ENCODE measurements at regions not wholly inside any gene's neighbourhood (a gene's known extent, or its start where the extent isn't known, plus 50 kb on each side); places are given as distances from the start of the nearest gene placed in this dataset.

- ChIA-PET POLR2A (interaction anchor here (0.6 kb wide), 1 partner anchor 1447 kb away, joined by 3 read pairs; no protein-coding TSS in a partner anchor), CTCF (no interaction called here)
- TF ChIP-seq ZNF214 (tag by site-specific recombination; IDR thresholded peaks at IDR 0.05; ENCODE audit: borderline replicate concordance) (no peak), SP2 (tag by site-specific recombination; IDR thresholded peaks at IDR 0.05) (no peak), ELK4 (IDR thresholded peaks at IDR 0.05; ENCODE audit: borderline replicate concordance, low read depth, low read length) (no peak), PRDM2 (tag by site-specific recombination; IDR thresholded peaks at IDR 0.05; ENCODE audit: borderline replicate concordance) (no peak), ZBTB48 (tag by site-specific recombination; IDR thresholded peaks at IDR 0.05) (no peak), HOXC10 (CRISPR knock-in tag; IDR thresholded peaks at IDR 0.05) (no peak), ZBTB20 (tag by site-specific recombination; IDR thresholded peaks at IDR 0.05) (no peak), ZNF677 (tag by site-specific recombination; IDR thresholded peaks at IDR 0.05) (no peak), ZNF623 (tag by site-specific recombination; IDR thresholded peaks at IDR 0.05) (no peak), ZBTB17 (tag by site-specific recombination; IDR thresholded peaks at IDR 0.05) (no peak), ZNF394 (tag by site-specific recombination; IDR thresholded peaks at IDR 0.05; ENCODE audit: borderline replicate concordance) (no peak), AEBP2 (tag by site-specific recombination; IDR thresholded peaks at IDR 0.05; ENCODE audit: borderline replicate concordance) (no peak)
- no peaks in the 10 kb centered on the region for H3K9me3 ChIP-seq (ENCODE audit: control insufficient read depth, insufficient read depth, low read depth, low read length)
- no peaks in the 10 kb centered on the region for H3K36me3 ChIP-seq (ENCODE audit: control insufficient read depth in 2 of 2, insufficient read depth in 1 of 2, low read length in 2 of 2)
- H3K27ac ChIP-seq (ENCODE audit: extremely low read depth, low read depth, low read length) = no peak overlapping the region
- H3K4me3 ChIP-seq (ENCODE audit: low read depth, low read length) = no peak overlapping the region
- no peaks in the 10 kb centered on the region for H3K4me1 ChIP-seq (ENCODE audit: control insufficient read depth, insufficient read depth, low read length)
Observed at GRCh38 chr22:48902983-48903650, 924.6 kb downstream of the BRD1 start.

- Histone ChIP-seq H3K4me3 (ENCODE audit: low read depth, low read length) (no peak overlapping the region), H3K9me3 (ENCODE audit: control insufficient read depth, insufficient read depth, low read depth, low read length) (no peaks in the 10 kb centered on the region), H3K4me1 (ENCODE audit: control insufficient read depth, insufficient read depth, low read length) (no peaks in the 10 kb centered on the region), H3K27ac (ENCODE audit: extremely low read depth, low read depth, low read length) (no peak overlapping the region), H3K36me3 (ENCODE audit: control insufficient read depth in 2 of 2, insufficient read depth in 1 of 2, low read length in 2 of 2) (no peaks in the 10 kb centered on the region)
- CTCF ChIA-PET = no interaction called here
- POLR2A ChIA-PET = no interaction called here
- TF ChIP-seq ZNF426 (tag by site-specific recombination; IDR thresholded peaks at IDR 0.05) = no peak
- TF ChIP-seq SP3 (tag by site-specific recombination; IDR thresholded peaks at IDR 0.05) = no peak
- no peak for TF ChIP-seq ZNF747 (tag by site-specific recombination; IDR thresholded peaks at IDR 0.05)
- no peak for TF ChIP-seq ZNF24 (tag by site-specific recombination; IDR thresholded peaks at IDR 0.05)
- no peak for TF ChIP-seq ZNF621 (tag by site-specific recombination; IDR thresholded peaks at IDR 0.05)
- TF ChIP-seq ZNF280C (tag by site-specific recombination; IDR thresholded peaks at IDR 0.05) = no peak
- no peak for TF ChIP-seq KLF8 (tag by site-specific recombination; IDR thresholded peaks at IDR 0.05)
- no peak for TF ChIP-seq ZNF791 (tag by site-specific recombination; IDR thresholded peaks at IDR 0.05)
- TF ChIP-seq WT1 (tag by site-specific recombination; IDR thresholded peaks at IDR 0.05) = no peak
- no peak for TF ChIP-seq ELK4 (IDR thresholded peaks at IDR 0.05; ENCODE audit: borderline replicate concordance, low read depth, low read length)
Observed at GRCh38 chr22:48902001-48902869, 925.4 kb downstream of the BRD1 start.
